ENCODE measurements at regions not wholly inside any gene's neighbourhood (a gene's known extent, or its start where the extent isn't known, plus 50 kb on each side); places are given as distances from the start of the nearest gene placed in this dataset.

GRCh38 chr3:459311-459670 is 262.7 kb downstream of the CHL1 start:
- no peak for DNase-seq
- Histone ChIP-seq H3K9me3 (replicated peaks) (no peaks in the 10 kb centered on the region), H3K27ac (no peak overlapping the region), H3K36me3 (no peaks in the 10 kb centered on the region), H3K4me1 (no peaks in the 10 kb centered on the region), H3K27me3 (no peaks in the 10 kb centered on the region), H3K4me3 (no peak overlapping the region)

GRCh38 chr3:461006-461405 is 264.4 kb downstream of the CHL1 start:
- no peak overlapping the region for H3K27ac ChIP-seq
- no peaks in the 10 kb centered on the region for H3K4me1 ChIP-seq
- no peak for DNase-seq
- no peak overlapping the region for H3K4me3 ChIP-seq
- H3K9me3 ChIP-seq (replicated peaks) = no peaks in the 10 kb centered on the region
- H3K36me3 ChIP-seq = no peaks in the 10 kb centered on the region
- H3K27me3 ChIP-seq = no peaks in the 10 kb centered on the region

DNA sequence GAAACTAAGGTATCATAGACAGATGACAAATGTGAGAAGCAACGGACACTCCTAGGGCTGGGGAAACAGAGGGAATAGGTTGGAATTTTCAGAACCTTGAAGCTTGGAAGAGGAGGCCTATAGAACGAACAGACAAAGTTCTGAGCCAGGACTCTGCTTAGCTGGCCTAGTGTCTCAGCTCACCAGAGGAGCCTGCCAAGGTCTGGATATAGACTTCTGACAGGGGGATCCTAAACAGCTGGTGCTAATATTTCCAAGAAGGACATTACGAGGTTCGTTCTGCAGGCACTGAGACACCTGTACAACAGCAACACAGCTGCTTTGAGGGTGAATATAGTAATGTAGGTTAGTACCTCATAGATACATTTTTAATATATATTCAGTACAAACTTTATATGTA is 266.3 kb downstream of the CHL1 start:
- H3K4me1 ChIP-seq = no peaks in the 10 kb centered on the region
- no peak overlapping the region for H3K4me3 ChIP-seq
- H3K9me3 ChIP-seq (replicated peaks) = no peaks in the 10 kb centered on the region

GRCh38 chr3:463252-464192 is 267.0 kb downstream of the CHL1 start:
- DNase-seq = no peak
- H3K9me3 ChIP-seq (replicated peaks) = no peaks in the 10 kb centered on the region
- no peaks in the 10 kb centered on the region for H3K27me3 ChIP-seq
- no peaks in the 10 kb centered on the region for H3K36me3 ChIP-seq
- no peak overlapping the region for H3K4me3 ChIP-seq
- H3K27ac ChIP-seq = no peak overlapping the region
- H3K4me1 ChIP-seq = no peaks in the 10 kb centered on the region

More for the DNA sequence above, 266.3 kb downstream of the CHL1 start:
- Histone ChIP-seq H3K27me3 (no peaks in the 10 kb centered on the region), H3K27ac (no peak overlapping the region), H3K36me3 (no peaks in the 10 kb centered on the region)
- no peak for DNase-seq

DNA sequence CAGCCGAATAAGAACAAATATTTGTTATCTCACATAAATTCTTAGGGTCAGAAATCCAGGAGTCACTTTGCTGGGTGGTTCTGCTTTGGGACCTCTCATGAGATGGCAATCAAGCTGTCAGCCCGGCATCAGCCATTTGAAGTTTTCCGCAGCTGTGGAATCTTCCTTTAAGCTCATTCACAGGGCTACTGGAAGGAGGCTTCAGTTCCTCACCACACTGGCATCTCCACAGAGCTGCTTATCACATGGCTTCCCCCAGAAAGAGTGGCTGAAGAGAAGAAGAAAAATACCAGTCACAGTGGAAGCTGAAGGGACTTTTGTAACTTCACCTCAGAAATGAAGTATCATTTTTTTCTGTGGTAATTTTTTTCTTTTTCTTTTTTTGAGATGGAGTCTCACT is 267.7 kb downstream of the CHL1 start:
- Histone ChIP-seq H3K36me3 (no peaks in the 10 kb centered on the region), H3K27me3 (no peaks in the 10 kb centered on the region), H3K4me1 (no peaks in the 10 kb centered on the region), H3K9me3 (replicated peaks) (no peaks in the 10 kb centered on the region), H3K27ac (no peak overlapping the region), H3K4me3 (no peak overlapping the region)
- no peak for DNase-seq

DNA sequence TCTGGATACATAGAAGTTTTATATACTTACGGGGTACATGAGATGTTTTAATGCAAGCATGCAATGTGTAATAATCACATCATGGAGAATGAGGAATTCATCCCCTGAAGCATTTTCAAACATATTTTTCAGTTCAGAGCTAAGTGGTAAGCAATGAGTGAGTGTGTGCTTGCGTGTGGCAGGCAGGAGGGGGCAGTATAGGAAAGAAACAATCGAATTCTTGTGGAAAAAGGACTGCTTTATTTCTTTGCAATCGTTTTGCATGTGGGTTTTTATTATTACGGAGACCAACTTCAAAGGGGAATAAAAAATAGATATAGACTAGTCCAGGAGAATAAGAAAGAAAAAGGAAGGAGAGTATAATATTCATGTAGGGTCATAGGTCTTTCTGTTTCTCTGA is 271.6 kb downstream of the CHL1 start:
- peak; percentile 4 to 31 for DNase-seq
- H3K36me3 ChIP-seq = no peaks in the 10 kb centered on the region
- no peak overlapping the region for H3K4me3 ChIP-seq
- H3K9me3 ChIP-seq (replicated peaks) = no peaks in the 10 kb centered on the region
- H3K27me3 ChIP-seq = no peaks in the 10 kb centered on the region
- no peak overlapping the region for H3K27ac ChIP-seq
- no peaks in the 10 kb centered on the region for H3K4me1 ChIP-seq

DNA sequence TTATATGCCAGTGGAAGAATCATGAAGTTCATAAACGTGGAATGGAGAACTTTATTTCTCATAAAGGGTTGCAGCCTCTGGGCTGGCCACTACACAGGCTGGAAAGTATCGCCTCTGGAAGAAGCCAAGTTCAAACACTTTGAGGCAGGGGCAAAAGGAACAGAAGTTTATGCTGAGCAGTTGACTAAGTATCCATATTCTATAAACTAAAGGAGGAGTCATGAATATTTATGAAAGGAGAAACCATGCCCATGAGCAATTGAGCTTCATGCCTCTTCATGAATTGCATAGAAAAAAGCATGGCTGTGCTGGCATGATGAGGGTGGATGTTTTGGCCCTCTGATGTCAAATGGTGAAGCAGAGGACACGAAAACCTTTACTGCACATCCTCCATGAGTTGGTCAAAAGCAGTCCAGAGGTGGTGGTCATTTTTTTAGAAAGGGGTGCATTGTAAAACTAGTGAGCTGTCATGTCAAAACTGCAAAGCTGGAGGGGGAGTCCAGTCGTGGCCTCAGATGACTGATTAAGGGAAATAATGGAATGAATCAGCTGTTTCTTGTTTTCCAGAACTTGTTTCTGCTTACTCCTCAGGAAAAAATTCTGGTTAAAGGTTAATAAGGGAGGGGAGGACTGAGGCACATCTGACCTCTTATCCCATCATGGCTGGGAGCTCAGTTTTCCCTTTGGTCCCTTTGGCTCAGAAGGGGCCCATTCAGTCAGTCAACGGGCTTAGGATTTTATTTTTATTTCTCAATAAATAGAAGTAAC is 276.7 kb downstream of the CHL1 start:
- no peaks in the 10 kb centered on the region for H3K36me3 ChIP-seq
- DNase-seq = no peak
- no peak overlapping the region for H3K4me3 ChIP-seq
- H3K9me3 ChIP-seq (replicated peaks) = no peaks in the 10 kb centered on the region
- no peak overlapping the region for H3K27ac ChIP-seq
- no peaks in the 10 kb centered on the region for H3K4me1 ChIP-seq
- H3K27me3 ChIP-seq = no peaks in the 10 kb centered on the region

- Histone ChIP-seq H3K27me3 (no peaks in the 10 kb centered on the region), H3K9me3 (replicated peaks) (no peaks in the 10 kb centered on the region), H3K4me1 (no peaks in the 10 kb centered on the region), H3K4me3 (no peak overlapping the region), H3K36me3 (no peaks in the 10 kb centered on the region), H3K27ac (no peak overlapping the region)
- no peak for DNase-seq
These were observed 278.3 kb downstream of the CHL1 start for GRCh38 chr3:474828-475227.

- Histone ChIP-seq H3K27me3 (no peaks in the 10 kb centered on the region), H3K4me1 (no peaks in the 10 kb centered on the region), H3K9me3 (replicated peaks) (no peaks in the 10 kb centered on the region), H3K4me3 (no peak overlapping the region), H3K27ac (no peak overlapping the region), H3K36me3 (no peaks in the 10 kb centered on the region)
- DNase-seq = no peak
These were observed 283.5 kb downstream of the CHL1 start for GRCh38 chr3:480070-480469.

DNA sequence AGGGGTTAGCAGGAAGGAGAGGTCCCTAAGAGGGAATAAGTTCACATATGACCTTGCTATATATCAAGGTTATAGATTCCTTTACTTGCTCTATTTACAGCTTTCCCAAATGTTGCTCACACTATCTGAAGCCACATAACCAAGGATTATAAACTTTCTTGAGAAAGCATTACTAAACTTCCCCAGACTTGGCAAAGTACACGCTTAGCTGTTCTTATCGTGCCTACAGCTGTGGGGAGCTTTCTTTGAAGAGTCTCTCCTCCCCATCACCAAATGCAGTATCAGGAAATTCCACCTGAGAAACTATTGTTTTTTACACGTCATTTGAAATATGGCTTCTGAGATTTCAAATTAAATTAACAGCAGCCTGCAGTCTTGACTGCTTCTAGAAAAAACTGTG is 284.5 kb downstream of the CHL1 start:
- no peak overlapping the region for H3K27ac ChIP-seq
- H3K4me3 ChIP-seq = no peak overlapping the region
- no peaks in the 10 kb centered on the region for H3K27me3 ChIP-seq
- H3K9me3 ChIP-seq (replicated peaks) = no peaks in the 10 kb centered on the region
- no peaks in the 10 kb centered on the region for H3K36me3 ChIP-seq
- no peak for DNase-seq
- H3K4me1 ChIP-seq = no peaks in the 10 kb centered on the region

GRCh38 chr3:481680-482079 is 285.1 kb downstream of the CHL1 start:
- H3K36me3 ChIP-seq = no peaks in the 10 kb centered on the region
- H3K4me1 ChIP-seq = no peaks in the 10 kb centered on the region
- no peaks in the 10 kb centered on the region for H3K27me3 ChIP-seq
- DNase-seq = peak in 1 of 2 experiments; percentile 18
- no peaks in the 10 kb centered on the region for H3K9me3 ChIP-seq (replicated peaks)
- no peak overlapping the region for H3K4me3 ChIP-seq
- H3K27ac ChIP-seq = no peak overlapping the region

GRCh38 chr3:482479-482878 is 285.9 kb downstream of the CHL1 start:
- Histone ChIP-seq H3K27ac (no peak overlapping the region), H3K4me3 (no peak overlapping the region), H3K27me3 (no peaks in the 10 kb centered on the region), H3K36me3 (no peaks in the 10 kb centered on the region), H3K4me1 (no peaks in the 10 kb centered on the region), H3K9me3 (replicated peaks) (no peaks in the 10 kb centered on the region)
- no peak for DNase-seq

DNA sequence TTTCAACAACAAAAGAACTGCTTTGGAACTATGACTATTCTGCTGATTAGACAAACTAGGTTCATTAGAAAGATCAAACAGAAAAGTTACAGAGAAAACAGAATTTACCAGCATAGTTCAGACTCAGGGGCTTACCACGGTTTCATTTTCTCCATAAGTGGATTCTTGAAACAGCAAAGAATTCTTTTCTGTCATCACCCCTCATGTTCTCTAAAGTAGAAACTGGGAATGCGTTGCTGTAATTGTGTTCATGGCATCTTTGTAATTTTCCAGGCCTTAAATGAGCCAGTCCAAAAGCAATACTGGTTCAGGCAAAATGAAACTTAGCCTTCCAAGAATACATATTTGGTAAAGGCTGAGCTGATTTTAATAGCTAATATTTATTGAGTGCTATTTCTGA is 287.8 kb downstream of the CHL1 start:
- Histone ChIP-seq H3K9me3 (replicated peaks) (no peaks in the 10 kb centered on the region), H3K27ac (no peak overlapping the region), H3K27me3 (no peaks in the 10 kb centered on the region), H3K4me3 (no peak overlapping the region), H3K4me1 (no peaks in the 10 kb centered on the region), H3K36me3 (no peaks in the 10 kb centered on the region)
- no peak for DNase-seq

DNA sequence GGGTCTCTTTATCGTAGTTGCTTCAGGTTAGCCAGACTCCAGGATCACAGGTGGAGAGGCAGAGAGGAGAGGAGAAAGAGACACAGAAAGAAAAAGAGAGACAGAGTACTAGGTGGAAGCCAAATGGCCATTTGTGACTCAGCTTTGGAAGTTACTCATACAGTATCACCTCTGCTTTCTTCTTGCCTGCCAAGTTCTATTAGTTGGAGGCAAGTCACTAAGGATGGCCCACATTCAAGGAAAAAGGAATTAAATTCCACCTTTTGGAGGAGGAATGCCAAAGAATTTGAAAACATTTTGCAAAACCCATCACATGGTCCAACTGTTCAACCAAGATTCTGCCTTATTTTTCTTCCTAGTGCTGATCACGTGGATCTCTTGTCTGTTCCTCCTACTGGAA is 291.1 kb downstream of the CHL1 start:
- H3K4me1 ChIP-seq = no peaks in the 10 kb centered on the region
- H3K9me3 ChIP-seq (replicated peaks) = no peaks in the 10 kb centered on the region
- no peak overlapping the region for H3K4me3 ChIP-seq
- no peaks in the 10 kb centered on the region for H3K27me3 ChIP-seq
- no peak for DNase-seq
- no peaks in the 10 kb centered on the region for H3K36me3 ChIP-seq
- H3K27ac ChIP-seq = no peak overlapping the region

DNA sequence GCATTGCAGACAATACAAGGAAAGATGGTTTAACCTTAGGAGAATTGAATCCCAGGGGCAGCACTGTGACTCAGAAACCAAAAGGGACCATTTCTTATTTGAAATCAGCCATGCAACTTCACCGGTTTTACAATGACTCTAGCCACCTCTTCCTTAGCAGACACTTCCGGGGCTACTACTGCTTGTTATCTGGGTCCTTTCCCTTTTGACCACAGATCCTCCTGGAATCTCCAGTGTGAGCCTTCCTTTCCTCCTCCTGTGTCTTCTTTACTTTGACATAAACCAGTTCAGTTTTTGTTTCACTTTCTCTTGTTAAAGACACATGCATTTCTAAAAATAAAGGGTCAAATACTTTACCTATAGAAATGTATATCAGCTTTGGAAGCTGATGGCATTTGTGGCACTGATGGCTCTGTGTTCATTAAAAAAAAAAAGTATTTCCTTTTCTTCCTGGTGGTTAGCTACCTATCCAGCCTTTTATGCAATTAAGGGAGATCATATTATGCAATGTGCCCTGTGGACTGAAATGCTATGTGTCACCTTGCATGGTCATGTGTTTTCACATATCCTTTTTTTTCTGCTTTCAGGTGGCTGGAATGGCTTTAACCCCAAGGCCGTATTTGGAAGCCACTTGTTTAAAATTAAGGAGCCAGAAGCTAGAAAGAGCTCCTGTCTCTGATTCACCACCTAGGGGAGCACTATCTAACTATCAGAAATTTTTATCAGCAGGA is 296.2 kb downstream of the CHL1 start:
- H3K27me3 ChIP-seq = no peaks in the 10 kb centered on the region
- no peak for DNase-seq
- H3K36me3 ChIP-seq = no peaks in the 10 kb centered on the region
- H3K4me3 ChIP-seq = no peak overlapping the region
- no peaks in the 10 kb centered on the region for H3K4me1 ChIP-seq
- no peak overlapping the region for H3K27ac ChIP-seq
- H3K9me3 ChIP-seq (replicated peaks) = no peaks in the 10 kb centered on the region

Measured in SJCRH30 (cell line).